Breast epithelium (tissue), 4 donors: ENCODE measurements at regions not wholly inside any gene's neighbourhood (a gene's known extent, or its start where the extent isn't known, plus 50 kb on each side); places are given as distances from the start of the nearest gene placed in this dataset.

Experiments
- DNase-seq, 2 donors: peaks; one replicate each; pipeline ENCODE4 v3.0.0-alpha.2; 2019; ENCODE audit warnings: low spot score in 2 of 2
- H3K27ac ChIP-seq, 2 donors: fragments of 200-600 bp; sonication (generic) in 1 of 2; one replicate each; pipeline ENCODE4 v1.5.1; 2016 to 2019; ENCODE audit warnings: mild to moderate bottlenecking in 1 of 2
- H3K27me3 ChIP-seq, 2 donors: fragments of 200-600 bp; sonication (generic) in 1 of 2; one replicate each; pipeline versions ENCODE4 v1.5.1 to v1.6.0; 2017 to 2019; ENCODE audit warnings: control low read depth in 1 of 2, mild to moderate bottlenecking in 1 of 2
- H3K36me3 ChIP-seq: fragments of 200-600 bp; one replicate; pipeline ENCODE4 v1.5.1; 2019
- H3K4me1 ChIP-seq, 2 donors: fragments of 200-600 bp; sonication (generic); one replicate each; pipeline ENCODE4 v1.5.1; 2016 to 2019; ENCODE audit warnings: control low read depth in 1 of 2
- H3K4me3 ChIP-seq, 3 donors: fragments of 200-600 bp; sonication (generic); 1 replicate in 2 of 3; 2 replicates in 1 of 3; pipeline ENCODE4 v1.5.1; 2016 to 2019; ENCODE audit warnings: mild to moderate bottlenecking in 3 of 3, moderate library complexity in 2 of 3
- H3K9me3 ChIP-seq, 2 donors: fragments of 200-600 bp; sonication (generic) in 1 of 2; one replicate each; pipeline ENCODE4 v1.5.1; 2016 to 2019; ENCODE audit warnings: control low read depth in 1 of 2
- POLR2A ChIP-seq: fragments of 450-650 bp; IDR thresholded peaks from one replicate; pipeline ENCODE4 v1.6.1; 2016; ENCODE audit warnings: antibody characterized with exemption, mild to moderate bottlenecking, moderate library complexity
- POLR2AphosphoS5 ChIP-seq, 3 donors: sonication (generic); formaldehyde crosslinking; IDR thresholded peaks; one replicate each; pipeline ENCODE4 v1.6.1; 2017; ENCODE audit warnings: antibody characterized with exemption in 3 of 3
- intact Hi-C: fragments of 100-400 bp; cut with DNase I; formaldehyde crosslinking; loops from one replicate; pipeline ENCODE4 v1.15.1; 2023; ENCODE audit warnings: low total_unique reads
- TF ChIP-seq, protein P1 (sequence below), 3 donors: fragments of 450-650 bp; IDR thresholded peaks; one replicate each; pipeline ENCODE4 v1.5.1; 2016 to 2017; ENCODE audit warnings: antibody characterized with exemption in 3 of 3, mild to moderate bottlenecking in 3 of 3, moderate library complexity in 3 of 3

DNA sequence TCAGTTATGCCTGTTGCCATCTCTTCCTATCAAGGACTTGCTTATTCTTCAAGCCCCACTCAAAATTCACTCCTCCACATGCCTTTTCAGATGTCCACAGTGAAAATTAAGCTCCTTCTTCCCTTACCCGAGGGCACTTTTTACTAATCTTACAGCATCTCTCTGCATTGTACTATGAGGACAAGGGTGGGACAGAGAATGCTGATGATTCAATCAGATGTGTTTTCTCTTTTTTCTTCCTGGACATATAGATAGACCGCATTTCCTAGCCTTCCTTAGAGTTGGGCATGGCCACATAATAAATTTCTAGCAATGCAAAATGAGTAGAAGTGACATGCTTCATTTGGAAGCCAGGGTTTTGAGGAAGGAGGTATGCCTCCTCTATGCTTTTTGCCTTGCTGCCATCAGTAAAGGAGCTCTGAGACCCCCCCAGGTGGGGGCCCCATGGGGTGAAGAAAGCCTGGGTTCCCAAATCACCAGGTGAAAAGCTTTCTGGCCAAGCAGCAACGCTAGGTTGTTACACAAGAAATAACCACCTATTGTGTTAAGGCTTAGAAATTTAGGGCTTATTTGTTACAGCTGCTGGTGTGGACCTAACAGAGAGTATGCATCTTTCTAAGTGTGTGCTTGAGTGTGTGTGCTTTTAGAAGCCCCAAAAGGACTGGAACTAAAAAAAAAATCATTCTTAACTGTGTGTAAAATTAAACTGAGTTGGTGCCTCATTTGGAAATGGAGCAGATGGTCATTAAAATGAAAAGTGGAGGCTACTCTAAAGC lies 424.5 kb downstream of the STK39 start:
- Histone ChIP-seq H3K27me3 (no peaks in the 10 kb centered on the region), H3K36me3 (no peaks in the 10 kb centered on the region), H3K4me3 (no peak overlapping the region), H3K27ac (no peak overlapping the region), H3K4me1 (no peaks in the 10 kb centered on the region), H3K9me3 (no peaks in the 10 kb centered on the region)
- no peak for DNase-seq
- TF ChIP-seq, protein P1, sequence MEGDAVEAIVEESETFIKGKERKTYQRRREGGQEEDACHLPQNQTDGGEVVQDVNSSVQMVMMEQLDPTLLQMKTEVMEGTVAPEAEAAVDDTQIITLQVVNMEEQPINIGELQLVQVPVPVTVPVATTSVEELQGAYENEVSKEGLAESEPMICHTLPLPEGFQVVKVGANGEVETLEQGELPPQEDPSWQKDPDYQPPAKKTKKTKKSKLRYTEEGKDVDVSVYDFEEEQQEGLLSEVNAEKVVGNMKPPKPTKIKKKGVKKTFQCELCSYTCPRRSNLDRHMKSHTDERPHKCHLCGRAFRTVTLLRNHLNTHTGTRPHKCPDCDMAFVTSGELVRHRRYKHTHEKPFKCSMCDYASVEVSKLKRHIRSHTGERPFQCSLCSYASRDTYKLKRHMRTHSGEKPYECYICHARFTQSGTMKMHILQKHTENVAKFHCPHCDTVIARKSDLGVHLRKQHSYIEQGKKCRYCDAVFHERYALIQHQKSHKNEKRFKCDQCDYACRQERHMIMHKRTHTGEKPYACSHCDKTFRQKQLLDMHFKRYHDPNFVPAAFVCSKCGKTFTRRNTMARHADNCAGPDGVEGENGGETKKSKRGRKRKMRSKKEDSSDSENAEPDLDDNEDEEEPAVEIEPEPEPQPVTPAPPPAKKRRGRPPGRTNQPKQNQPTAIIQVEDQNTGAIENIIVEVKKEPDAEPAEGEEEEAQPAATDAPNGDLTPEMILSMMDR (IDR thresholded peaks at IDR 0.05), result no peak
- TF ChIP-seq POLR2A (no peak), POLR2AphosphoS5 (IDR thresholded peaks at IDR 0.05) (no peak)
- intact Hi-C loops, result no loop called here

DNA sequence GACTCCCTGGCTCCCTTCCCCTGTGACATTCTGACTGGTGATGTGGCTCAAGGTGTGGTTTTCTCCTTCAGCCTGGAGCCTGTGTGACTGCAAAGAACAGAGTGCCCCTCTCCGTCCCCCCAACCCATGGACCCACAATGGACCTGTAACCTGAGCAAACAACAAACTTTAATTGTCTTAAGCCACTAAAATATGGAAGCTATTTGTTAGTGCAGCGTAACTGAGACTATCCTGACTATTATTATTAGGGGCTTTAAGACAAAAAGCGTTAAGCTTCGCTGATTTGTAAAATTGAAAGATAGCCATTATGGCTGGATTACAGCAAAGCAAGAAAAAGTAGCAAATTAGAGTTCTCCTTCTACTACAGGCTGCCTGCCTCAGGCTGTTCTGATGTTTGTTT lies 426.9 kb downstream of the STK39 start:
- no peak overlapping the region for H3K4me3 ChIP-seq
- H3K27me3 ChIP-seq, result no peaks in the 10 kb centered on the region
- no peaks in the 10 kb centered on the region for H3K4me1 ChIP-seq
- H3K36me3 ChIP-seq, result no peaks in the 10 kb centered on the region
- no peaks in the 10 kb centered on the region for H3K9me3 ChIP-seq
- DNase-seq, result no peak
- TF ChIP-seq POLR2A, result no peak
- TF ChIP-seq, protein P1 (IDR thresholded peaks at IDR 0.05), result no peak
- TF ChIP-seq POLR2AphosphoS5 (IDR thresholded peaks at IDR 0.05), result no peak
- intact Hi-C loops, result no loop called here
- H3K27ac ChIP-seq, result no peak overlapping the region

DNA sequence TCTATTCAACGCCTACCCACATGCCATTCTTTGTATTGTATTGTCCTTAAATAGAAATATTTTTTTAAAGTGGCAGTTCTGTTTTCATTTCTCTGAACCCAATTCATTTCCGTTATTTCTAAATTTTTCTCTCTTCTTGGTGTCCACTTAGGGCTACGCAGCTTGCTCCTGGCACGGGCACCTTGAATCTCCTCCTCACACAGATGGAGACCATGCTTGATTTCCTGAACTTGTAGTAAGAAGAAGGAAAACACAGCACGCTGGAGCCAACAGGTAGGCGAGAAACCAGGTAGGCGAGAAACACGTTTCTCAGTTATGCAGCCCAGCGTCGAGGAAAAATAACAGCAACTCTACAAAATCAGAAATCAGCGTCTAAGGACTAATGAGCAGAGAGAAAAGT lies 428.9 kb downstream of the STK39 start:
- TF ChIP-seq, protein P1 (IDR thresholded peaks at IDR 0.05), result no peak
- no peak for TF ChIP-seq POLR2A
- no peak for TF ChIP-seq POLR2AphosphoS5 (IDR thresholded peaks at IDR 0.05)
- Histone ChIP-seq H3K36me3 (no peaks in the 10 kb centered on the region), H3K4me1 (no peaks in the 10 kb centered on the region), H3K27me3 (no peaks in the 10 kb centered on the region), H3K9me3 (no peaks in the 10 kb centered on the region), H3K27ac (no peak overlapping the region), H3K4me3 (no peak overlapping the region)
- DNase-seq, result no peak
- intact Hi-C loops, result no loop called here

DNA sequence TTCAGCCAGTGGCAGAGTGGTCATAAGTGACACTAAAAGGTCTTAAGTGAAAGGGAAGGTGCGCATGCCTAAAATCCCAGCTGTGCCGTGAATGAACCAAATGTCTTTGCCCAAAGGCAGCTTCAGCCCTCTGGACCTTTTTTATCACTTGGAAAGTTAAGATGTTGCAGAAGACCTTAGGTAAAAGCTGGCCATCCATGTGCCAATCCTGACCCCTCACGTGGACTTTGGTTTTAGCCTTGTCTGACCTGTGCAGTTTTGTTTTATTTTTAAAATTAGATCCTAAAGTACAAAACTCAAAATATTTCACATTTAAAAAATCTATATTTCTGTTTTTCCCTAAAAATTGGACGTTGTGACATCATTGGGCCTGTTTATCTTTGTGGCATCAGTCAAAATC lies 429.5 kb downstream of the STK39 start:
- Histone ChIP-seq H3K27ac (no peak overlapping the region), H3K27me3 (no peaks in the 10 kb centered on the region), H3K4me1 (no peaks in the 10 kb centered on the region), H3K36me3 (no peaks in the 10 kb centered on the region), H3K4me3 (no peak overlapping the region), H3K9me3 (no peaks in the 10 kb centered on the region)
- no peak for DNase-seq
- TF ChIP-seq POLR2AphosphoS5 (IDR thresholded peaks at IDR 0.05) (no peak), POLR2A (no peak)
- TF ChIP-seq, protein P1 (IDR thresholded peaks at IDR 0.05), result no peak
- intact Hi-C loops, result no loop called here

DNA sequence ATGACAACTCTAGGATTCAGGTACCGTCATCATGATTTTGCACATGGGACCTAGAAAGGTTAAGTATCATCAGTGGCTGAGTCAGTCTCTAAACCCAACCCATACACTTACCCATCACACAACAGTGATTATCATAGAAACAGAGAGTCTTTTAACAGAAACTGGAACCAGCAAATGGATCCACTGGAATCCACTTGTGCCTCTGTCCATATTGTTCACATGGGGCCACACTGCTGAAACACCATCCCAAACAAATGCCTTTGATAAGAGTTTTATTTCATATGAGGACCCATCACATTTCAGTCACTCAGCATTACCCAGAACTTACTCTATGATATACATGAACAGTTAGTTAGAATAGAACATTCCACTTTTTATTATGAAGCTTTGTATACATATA lies 430.0 kb downstream of the STK39 start:
- no peaks in the 10 kb centered on the region for H3K36me3 ChIP-seq
- no peaks in the 10 kb centered on the region for H3K4me1 ChIP-seq
- H3K4me3 ChIP-seq, result no peak overlapping the region
- no peak for TF ChIP-seq POLR2A
- TF ChIP-seq, protein P1 (IDR thresholded peaks at IDR 0.05), result no peak
- TF ChIP-seq POLR2AphosphoS5 (IDR thresholded peaks at IDR 0.05), result no peak
- no peak for DNase-seq
- intact Hi-C loops, result no loop called here
- no peaks in the 10 kb centered on the region for H3K27me3 ChIP-seq
- no peaks in the 10 kb centered on the region for H3K9me3 ChIP-seq
- H3K27ac ChIP-seq, result no peak overlapping the region
